ENCODE measurements at regions not wholly inside any gene's neighbourhood (a gene's known extent, or its start where the extent isn't known, plus 50 kb on each side); places are given as distances from the start of the nearest gene placed in this dataset.

GRCh38 chr7:17558558-17559332 lies 260.3 kb downstream of the AHR start (continued):
- TF ChIP-seq FOSL2 (IDR thresholded peaks at IDR 0.05) (peak; percentile 88), FOSL2 (CRISPR knock-in tag; IDR thresholded peaks at IDR 0.05) (peak; percentile 94), MYC (IDR thresholded peaks at IDR 0.05; ENCODE audit: borderline replicate concordance, low read length) (no peak; the same call in 1 of the 2 replicates), PHF8 (IDR thresholded peaks at IDR 0.05; ENCODE audit: borderline replicate concordance, low read depth) (no peak), HMGXB4 (CRISPR knock-in tag; IDR thresholded peaks at IDR 0.05; ENCODE audit: borderline replicate concordance) (no peak), RCOR1 (IDR thresholded peaks at IDR 0.05; ENCODE audit: low read depth, low read length) (no peak), RFX5 (IDR thresholded peaks at IDR 0.05) (no peak), ELK1 (IDR thresholded peaks at IDR 0.05; ENCODE audit: low read depth, low read length) (no peak), HOXB13 (CRISPR knock-in tag; IDR thresholded peaks at IDR 0.05; ENCODE audit: low read depth) (no peak), TFCP2L1 (CRISPR knock-in tag; IDR thresholded peaks at IDR 0.05) (no peak), PBX3 (IDR thresholded peaks at IDR 0.05) (peak; percentile 48; the same call in 1 of the 2 replicates), CBX8 (IDR thresholded peaks at IDR 0.05) (no peak), KDM5A (IDR thresholded peaks at IDR 0.05) (no peak), JUN (IDR thresholded peaks at IDR 0.05) (peak; percentile 84 to 99), HEYL (CRISPR knock-in tag; IDR thresholded peaks at IDR 0.05) (no peak), EHMT2 (IDR thresholded peaks at IDR 0.05; ENCODE audit: low read depth) (no peak), TP53 (CRISPR knock-in tag; IDR thresholded peaks at IDR 0.05) (no peak), KDM1A (IDR thresholded peaks at IDR 0.05; ENCODE audit: low read depth) (no peak), NFE2L2 (conservative IDR thresholded peaks at IDR 0.05; ENCODE audit: low read length) (no peak), FOSB (CRISPR knock-in tag; IDR thresholded peaks at IDR 0.05) (0 out of 2 replicates have a peak, but pooled peaks have one; percentile 25), ZSCAN20 (CRISPR knock-in tag; IDR thresholded peaks at IDR 0.05) (no peak), ESRRA (IDR thresholded peaks at IDR 0.05; ENCODE audit: borderline replicate concordance, low read length) (no peak), E2F6 (IDR thresholded peaks at IDR 0.05; ENCODE audit: borderline replicate concordance, low read depth) (no peak), SMC3 (IDR thresholded peaks at IDR 0.05) (peak; percentile 82), CTCF (IDR thresholded peaks at IDR 0.05) (peak; percentile 20; the same call in 1 of the 3 replicates), MAZ (IDR thresholded peaks at IDR 0.05; ENCODE audit: borderline replicate concordance, low read depth, low read length) (no peak), HOXA7 (CRISPR knock-in tag; IDR thresholded peaks at IDR 0.05) (no peak), NR3C1 (IDR thresholded peaks at IDR 0.05) (no peak), JUNB (IDR thresholded peaks at IDR 0.05) (peak; percentile 99), HES2 (IDR thresholded peaks at IDR 0.05) (0 out of 2 replicates have a peak, but pooled peaks have one; percentile 56), HDAC2 (IDR thresholded peaks at IDR 0.05) (no peak), GATA3 (IDR thresholded peaks at IDR 0.05; ENCODE audit: borderline replicate concordance) (peak; percentile 99), RARB (CRISPR knock-in tag; IDR thresholded peaks at IDR 0.05) (no peak), MAX (IDR thresholded peaks at IDR 0.05) (peak; percentile 71), MAFK (IDR thresholded peaks at IDR 0.05; ENCODE audit: partially characterized antibody) (no peak), SREBF2 (IDR thresholded peaks at IDR 0.05) (no peak), FOXS1 (CRISPR knock-in tag; IDR thresholded peaks at IDR 0.05) (peak; percentile 60; the same call in 1 of the 2 replicates), ZFP36 (IDR thresholded peaks at IDR 0.05; ENCODE audit: borderline replicate concordance, partially characterized antibody) (peak; percentile 73), EHF (CRISPR knock-in tag; IDR thresholded peaks at IDR 0.05) (no peak)
